ENCODE measurements at regions not wholly inside any gene's neighbourhood (a gene's known extent, or its start where the extent isn't known, plus 50 kb on each side); places are given as distances from the start of the nearest gene placed in this dataset.
"Not testable (repeated sequence)": the region's sequence is repeated elsewhere in the genome, so short reads cannot be mapped to it uniquely, and the experiment has no call there.

DNA sequence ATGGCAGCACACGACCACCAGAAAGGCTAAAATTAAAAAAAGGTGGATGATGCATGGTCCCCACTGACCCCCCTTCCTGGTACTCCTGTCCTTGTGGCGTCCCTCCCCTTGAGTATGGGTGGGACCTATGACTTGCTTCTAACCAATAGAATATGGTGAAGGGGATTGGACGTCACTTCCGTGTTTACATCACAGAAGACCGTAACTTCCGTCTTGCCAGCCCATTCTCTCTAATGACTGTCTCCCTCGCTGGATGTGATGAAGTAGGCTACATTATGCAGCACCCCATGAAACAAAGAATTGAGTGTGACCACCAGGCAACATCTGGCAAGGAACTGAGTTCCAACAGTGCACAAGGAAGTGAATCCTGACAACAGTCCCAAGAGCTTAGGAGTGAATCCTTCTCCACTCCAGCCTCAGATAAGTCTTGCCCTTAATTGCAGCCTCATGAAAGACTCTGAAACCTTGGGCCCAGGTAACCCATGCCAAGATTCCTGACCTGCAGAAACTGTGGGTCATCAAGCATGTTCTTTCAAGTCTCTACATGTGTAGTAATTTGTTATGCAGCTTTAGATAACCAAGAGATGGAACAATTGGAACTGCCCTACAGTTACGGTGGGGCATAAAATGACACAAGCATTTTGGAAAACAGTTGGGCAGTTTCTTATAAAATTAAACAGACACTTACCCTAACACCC is 80.1 kb upstream of the NPAS2 start:
- DNase-seq (ENCODE audit: low spot score), result no peak

DNA sequence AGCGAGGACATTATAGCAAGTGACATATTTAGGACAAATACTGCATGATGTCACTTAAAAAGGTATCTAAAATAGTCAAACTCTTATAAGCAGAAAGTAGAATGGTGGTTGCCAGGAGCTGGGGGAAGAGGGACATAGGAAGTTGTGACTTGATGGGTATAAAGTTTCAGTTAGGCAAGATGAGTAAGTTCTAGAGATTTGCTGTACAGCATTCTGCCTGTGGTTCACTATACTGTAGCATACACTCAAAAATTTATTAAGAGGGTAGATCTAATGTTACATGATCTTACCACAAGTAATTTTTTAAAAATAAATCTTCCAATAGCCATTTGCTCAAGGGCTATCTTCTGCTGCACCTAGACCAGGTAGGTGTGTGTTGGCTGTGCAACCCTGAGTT is 78.1 kb upstream of the NPAS2 start:
- no peak for DNase-seq (ENCODE audit: low spot score)

DNA sequence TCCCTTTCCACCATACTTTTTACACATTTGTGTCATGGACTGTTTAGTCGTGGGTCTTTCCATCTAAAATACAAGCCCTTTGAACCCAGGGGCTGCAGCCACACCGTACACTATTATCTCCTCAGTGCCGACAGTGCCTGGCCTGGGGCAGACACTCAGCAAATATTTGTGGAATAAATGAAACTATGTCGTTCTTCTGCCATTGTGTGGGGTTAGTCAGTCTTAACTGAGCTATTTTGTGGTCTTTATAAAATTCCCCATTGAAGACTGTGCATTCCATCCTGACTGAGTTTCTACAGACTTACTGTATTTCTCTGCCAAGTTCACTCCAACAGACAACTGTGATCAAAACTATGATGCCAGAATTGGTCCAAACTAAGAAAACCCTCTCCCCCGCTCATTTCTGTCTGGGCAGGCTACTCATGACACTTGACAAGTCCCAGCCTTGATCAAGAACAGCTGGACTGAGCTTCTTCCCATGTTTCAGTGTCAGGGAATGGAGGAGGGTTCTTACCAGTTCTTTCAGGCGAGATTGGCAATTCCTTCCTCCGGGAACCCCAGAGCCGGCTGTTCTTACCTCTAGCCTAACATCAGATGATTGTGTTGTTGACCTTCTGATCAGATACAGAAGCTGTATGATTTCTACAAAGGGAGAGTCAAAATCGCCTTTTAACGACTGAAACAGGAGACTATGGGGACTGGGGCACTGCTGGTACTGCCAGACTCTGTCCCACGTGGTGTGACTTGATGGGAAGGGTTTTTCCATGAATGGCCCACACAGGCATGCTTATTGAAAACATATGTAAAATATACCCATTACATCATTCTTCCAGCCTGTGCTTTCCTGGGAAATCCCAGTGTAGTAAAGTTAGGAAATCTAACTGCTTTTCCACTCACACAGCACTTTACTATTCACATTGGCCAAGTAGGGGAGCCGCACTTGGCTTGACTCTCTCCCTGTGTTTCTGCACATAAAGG is 77.4 kb upstream of the NPAS2 start:
- DNase-seq (ENCODE audit: low spot score), result no peak

DNA sequence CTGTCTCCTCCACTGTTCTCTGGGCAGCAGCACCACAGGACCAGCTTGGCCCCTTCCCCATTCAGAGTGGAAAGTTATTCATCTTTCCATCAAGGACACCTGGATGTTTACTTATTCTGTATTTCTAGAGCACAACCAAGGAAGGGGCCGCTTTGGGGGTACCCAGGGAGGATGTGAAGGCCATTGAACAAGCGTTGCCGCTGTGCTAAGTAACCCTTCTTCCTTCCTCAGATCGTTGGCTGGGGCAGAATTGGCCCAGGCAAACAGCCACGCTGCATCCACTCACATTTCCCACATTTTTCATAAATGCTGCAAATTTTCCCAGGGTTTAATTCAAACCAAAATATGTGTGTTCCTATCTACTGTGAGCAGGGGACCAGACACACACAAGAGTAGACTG is 76.2 kb upstream of the NPAS2 start:
- DNase-seq (ENCODE audit: low spot score), result no peak

DNA sequence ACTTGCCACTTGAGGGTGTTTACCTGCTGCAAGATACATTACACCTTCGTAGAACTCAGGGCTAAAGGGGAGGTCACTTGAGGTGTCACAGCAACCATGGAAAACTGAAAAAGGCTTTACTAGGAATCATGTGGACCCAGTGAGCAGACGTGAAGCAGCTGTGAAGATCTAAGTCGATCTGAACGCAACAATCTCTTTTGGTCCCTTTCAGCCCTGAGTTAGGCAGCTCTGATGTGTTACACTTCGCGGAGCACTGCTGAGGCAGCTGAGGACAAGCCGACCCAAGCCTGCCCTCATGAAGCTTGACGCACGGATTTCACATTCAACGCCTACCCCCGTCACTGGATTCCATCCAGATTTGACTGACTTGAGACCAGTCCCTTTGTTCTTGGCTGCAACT is 75.8 kb upstream of the NPAS2 start:
- DNase-seq (ENCODE audit: low spot score), result no peak

DNA sequence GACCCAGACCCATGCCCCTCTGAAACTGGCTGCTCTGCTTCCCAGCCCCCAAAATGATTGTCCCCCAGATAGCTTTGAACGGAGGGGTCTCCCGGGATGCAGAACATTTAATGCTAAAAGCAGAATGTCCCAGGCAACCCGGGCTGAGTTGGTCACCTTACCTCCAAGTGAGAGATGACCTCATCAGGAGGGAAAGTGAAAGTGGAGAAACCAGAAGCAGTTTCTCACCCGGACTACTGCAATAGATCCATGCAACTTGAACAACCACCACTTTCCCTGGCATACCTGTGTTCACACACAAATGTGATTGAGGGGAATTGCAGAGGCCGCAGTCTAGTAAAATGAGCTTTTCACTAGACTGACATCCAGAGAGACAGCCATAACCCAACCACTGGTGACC is 75.3 kb upstream of the NPAS2 start:
- DNase-seq (ENCODE audit: low spot score), result no peak

DNA sequence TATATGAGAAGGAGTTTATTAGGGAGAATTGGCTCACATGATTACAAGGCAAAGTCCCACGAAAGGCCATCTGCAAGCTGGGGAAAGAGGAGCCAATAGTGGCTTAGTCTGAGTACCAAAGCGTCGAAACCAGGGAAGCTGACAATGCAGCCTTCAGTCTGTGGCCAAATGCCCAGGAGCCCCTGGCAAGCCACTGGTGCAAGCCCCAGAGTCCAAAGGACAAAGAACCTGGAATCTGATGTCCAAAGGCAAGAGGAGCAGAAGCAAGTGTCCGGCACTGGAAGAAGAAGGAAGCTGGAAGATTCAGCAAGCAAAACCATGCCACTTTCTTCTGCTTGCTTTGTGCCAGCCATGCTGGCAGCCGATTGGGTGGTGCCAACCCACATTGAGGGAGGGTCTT is 74.3 kb upstream of the NPAS2 start:
- DNase-seq (ENCODE audit: low spot score), result no peak

DNA sequence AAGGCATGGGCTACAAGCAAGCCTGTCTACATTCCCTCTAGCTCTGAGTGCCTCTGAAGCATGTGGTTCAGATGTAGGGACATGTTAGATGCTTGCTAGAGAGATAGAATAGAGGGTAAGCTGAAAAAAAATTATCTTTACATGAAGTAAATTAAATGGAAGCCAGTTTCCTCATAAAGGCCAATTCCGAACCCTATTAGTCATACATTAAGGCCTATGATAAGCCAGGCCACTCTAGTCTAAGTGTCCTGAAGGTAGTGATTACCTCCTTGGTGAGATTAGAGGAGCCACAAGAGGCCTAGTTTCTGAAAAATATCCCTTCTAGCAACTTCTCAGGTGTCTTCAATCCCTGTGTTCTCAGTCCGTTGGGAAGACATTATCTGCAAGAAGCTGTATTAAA is 72.4 kb upstream of the NPAS2 start:
- DNase-seq (ENCODE audit: low spot score), result no peak

DNA sequence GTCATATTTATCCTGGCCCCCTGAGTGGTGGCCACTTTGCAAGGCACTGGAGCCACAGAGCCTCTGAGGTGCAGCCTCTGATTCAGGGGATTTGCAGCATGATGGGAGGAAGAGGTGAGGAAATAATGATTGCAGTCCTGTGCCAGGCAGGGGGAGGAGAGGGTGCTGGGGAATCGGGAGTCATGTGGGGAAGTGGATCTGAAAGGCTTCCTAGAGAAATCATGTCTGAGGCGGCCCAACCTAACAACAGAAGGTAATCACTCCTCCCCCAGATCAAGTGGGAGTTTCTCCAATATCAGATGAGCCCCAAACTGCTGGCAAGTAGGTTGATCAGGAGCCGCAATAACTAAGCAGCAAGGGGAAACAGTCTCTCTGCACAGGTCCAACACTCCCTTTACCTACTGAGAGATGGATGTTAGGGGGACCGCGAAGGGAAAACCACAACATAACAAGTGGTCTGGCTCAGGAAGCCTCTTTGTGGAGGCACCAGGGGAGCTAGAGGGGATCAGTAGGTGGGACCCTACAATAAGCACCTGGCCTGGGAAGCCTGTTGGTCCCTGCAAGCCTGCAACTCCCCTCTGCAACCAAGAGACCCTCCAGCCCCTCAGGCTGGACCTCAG is 71.8 kb upstream of the NPAS2 start:
- no peak for DNase-seq (ENCODE audit: low spot score)

DNA sequence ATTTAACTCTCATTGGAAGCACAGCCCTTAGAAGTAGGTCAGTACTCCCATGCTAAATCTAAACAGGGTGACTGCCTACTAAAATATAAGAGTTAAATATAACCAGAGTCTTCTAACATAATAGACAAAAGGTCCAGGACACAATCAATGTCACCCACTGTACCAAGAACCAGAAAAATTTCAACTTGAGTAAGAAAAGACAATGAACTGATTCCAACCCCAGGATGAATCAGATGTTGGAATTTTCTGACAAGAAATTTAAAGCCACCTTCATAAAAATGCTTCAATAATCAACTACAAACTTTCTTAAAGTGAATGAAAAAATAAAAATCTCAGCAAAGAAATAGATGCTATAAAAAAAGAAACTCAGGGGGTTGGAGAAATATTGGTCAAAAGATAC is 71.3 kb upstream of the NPAS2 start:
- DNase-seq (ENCODE audit: low spot score), result no peak

DNA sequence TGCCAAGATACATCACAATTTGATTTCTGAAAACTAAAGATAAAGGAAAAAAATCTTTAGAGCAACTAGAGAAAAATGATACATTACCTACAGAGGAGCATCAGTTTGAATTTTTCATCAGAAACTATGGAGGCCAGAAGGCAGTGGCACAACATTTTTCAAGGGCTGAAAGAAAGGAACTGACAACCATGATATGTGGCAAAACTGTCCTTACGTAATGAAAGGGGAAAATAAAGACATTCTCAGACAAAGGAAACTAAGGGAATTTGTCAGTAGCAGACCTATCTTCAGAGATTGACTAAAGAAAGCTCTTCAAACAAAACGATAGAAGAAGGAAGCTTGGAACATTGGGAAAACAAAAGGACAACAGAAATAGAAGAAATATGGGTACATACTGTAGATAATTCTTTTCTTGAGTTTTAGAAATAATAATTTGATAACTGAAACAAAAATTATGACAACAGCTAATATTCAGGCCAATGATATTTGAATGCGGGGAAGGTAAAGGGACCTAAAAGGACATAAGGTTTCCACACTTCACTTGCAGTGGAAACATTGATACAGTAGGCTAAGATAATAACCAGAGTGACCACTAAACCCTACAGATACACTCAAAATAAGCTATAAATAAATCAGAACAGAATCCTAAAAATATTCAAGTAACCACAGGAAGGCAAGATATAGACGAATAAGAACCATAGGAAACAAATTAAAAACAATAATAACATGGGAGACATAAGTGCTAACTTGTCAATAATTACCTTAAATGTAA is 70.0 kb upstream of the NPAS2 start:
- DNase-seq (ENCODE audit: low spot score), result no peak

DNA sequence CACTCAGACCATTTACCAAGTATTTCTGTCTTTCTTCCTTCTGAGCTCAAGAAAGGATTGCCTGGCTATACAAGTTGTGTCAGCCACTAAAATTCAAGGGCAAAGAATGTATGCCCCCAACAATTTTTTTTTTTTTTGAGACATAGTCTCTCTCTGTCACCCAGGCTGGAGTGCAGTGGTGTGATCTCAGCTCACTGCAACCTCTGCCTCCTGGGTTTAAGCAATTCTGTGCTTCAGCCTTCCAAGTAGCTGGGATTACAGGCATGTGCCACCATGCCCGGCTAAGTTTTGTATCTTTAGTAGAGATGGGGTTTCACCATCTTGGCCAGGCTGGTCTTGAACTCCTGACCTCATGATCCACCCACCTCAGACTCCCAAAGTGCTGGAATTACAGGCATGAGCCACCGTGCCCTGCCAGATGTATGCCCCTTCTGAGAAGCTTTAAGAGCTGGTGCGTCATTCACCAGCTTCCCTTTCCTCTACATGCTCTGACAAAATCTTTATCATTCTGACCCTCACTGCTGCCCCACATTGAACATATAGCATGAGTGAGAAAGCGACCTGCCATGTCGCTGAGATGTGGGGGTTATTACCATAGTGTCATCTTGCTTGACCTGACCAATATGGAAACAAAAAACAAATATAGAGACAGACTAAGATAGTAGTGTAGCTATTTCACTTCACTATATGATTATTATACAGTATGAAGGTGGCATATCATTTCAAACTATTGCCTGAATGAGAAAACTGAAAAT is 67.9 kb upstream of the NPAS2 start:
- not testable (repeated sequence) for DNase-seq (ENCODE audit: low spot score)

DNA sequence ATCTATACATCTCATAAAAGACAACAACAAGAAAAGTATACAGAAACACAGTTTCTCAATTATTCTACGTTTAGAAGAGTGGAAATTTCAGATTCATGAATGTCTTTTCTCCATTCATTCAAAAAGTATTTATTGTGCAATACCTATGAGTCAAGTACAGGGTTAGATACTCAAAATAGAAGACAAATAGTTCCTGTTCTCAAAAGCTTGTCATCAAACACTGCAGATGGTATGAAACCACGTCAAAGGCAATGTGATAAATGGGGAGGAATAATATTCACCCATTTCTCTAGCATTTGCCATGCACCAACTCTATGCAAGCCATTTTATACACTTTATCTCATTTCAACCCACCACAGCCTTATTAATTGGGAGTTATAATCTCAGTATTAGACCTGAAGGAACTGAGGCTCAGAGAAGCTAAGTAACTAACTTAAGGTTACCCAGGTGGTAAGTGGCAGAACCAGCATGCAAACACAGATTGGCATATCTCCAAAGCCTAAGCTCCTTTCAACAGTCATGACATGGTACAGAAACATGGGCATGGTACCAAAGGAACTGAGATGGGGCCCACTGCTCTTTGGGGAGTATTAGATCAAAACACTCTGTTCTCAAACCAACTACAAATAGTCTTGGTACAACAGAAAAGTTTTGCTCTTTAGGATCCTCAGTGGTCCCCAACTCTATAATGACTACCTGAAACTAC is 67.2 kb upstream of the NPAS2 start:
- no peak for DNase-seq (ENCODE audit: low spot score)

DNA sequence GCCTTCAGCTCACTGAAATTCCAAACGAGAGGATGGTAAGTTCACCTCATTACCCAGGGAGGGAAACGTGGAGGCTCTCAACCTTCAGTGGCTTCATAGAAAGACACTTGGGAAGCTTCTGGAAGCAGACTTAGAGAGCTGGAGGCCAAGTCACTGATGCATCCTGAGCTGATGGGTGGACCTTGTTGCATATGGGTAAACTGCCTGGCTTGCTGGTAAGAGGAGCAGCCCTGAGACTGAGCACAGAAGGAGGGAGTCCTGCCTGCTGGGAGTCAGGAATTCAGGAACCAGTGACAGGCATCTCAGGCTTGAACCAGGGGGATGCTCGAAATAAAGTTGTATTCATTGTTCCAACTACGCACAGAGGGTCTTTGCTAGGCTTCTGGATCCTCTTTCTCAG is 66.5 kb upstream of the NPAS2 start:
- no peak for DNase-seq (ENCODE audit: low spot score)

DNA sequence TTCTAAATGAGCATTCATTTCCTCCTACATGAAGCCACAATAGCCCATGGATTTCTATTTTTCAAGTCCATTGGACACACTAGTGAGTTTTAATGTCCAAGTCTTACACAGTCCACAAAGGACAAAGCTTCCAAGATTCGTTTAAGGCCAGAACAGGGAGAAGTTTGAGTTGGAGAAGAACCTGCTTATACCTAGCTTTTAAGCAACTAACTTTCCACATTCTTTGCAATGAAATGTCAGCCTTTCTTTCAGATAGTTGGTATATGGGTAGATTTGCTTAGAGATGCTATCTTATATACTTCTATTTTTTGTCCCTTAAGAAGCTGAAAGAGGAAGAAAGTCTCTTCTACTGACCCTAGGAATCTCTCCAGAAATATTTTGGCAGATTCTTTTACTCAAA is 66.1 kb upstream of the NPAS2 start:
- DNase-seq (ENCODE audit: low spot score), result no peak

DNA sequence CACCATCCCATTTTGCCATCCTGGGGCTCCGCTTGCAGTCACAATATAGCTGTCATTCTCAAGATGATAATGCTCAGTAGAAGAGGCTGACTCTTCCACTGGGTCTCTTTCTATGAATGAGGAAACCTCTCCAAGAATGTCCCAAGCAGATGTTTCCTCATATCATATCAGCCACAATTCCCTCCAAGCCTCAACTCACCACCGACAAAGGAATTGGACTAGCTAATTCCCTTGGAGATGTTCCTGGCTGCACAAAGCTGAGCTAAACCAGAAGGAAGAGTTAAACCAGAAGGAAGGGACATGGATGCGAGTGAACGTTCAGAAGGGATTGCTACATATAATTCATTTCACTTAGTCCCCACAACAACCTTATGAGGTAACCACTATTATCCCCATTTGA is 65.0 kb upstream of the NPAS2 start:
- no peak for DNase-seq (ENCODE audit: low spot score)

DNA sequence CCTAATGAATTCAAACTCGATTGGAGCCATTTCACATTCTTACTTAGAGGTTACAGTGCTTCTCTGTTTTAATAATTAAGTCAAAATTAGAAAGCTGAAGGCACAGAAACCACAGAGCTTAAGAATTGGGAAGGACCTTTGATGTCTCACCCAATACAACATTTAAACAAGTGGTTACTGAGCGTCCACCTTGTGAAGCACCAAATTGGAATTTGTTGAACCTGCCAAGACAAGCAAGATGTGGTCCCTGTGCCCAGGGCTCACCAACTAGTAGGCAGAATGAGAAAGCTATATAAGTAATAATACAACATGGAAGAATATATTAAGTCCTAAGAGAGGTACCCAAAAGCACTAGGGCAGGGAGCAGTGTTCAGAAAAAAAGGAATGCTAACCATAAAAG is 64.5 kb upstream of the NPAS2 start:
- DNase-seq (ENCODE audit: low spot score), result no peak

DNA sequence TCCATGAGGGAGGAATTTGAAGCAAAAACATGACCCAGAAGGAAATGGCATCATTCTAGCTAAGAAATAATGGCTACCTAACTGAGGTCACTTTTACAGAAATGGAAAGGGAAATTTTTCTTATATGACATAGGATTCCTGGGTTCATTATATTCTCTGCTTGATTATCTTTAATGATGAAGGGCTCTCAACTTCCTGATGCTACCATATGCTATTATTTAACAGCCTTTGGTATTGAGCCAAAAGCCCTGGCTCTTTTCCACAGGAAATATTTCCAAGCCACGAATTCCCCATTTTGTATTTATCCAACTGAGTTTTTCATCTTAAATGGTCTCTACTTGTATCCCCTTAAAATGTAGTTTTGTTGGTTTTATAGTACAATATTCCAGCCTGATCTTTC is 63.2 kb upstream of the NPAS2 start:
- no peak for DNase-seq (ENCODE audit: low spot score)

DNA sequence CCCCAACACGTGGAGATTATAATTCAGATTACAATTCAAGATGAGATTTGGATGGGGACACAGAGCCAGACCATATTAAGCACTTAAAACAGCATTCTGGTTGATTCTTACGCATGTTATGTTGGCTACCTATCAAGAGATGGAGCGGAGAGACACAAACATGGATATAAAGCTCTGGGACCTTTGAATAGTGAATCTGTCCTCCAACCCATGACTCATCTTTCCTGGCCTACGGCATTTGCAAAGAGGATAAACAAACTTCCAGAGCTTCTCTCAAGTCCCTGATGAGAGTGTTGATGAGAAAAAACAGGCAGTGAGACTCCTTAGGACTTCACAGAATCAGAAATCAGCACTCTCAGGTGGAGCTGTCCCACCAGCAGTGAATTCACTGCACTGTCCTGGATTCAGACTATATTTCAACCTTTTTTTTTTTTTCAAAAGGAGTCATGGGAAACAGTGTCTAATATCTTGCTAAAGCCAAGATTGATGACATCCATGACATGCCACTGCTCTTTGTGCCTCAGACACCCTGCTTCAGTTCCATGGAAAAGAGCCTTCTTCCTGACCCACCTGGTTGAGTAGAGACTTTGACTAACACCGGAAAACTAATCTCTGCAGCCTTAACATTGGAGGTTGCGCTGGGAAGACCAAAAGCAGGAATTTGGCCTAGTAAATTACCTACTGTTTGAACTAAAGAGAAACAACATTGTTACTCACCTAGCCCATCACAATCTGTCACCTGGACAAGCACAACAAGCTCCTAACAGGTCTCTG is 62.1 kb upstream of the NPAS2 start:
- no peak for DNase-seq (ENCODE audit: low spot score)
